Globus pallidus (tissue), 1 donor: ENCODE measurements at regions not wholly inside any gene's neighbourhood (a gene's known extent, or its start where the extent isn't known, plus 50 kb on each side); places are given as distances from the start of the nearest gene placed in this dataset.
"Not testable (repeated sequence)": the region's sequence is repeated elsewhere in the genome, so short reads cannot be mapped to it uniquely, and the experiment has no call there.

Source experiments
- DNase-seq: peaks from one replicate; pipeline ENCODE4 v3.0.0-alpha.2; 2015; ENCODE audit warnings: low spot score

GRCh38 chr1:198411240-198411639 is 129.2 kb downstream of the ATP6V1G3 start:
- DNase-seq, result no peak

GRCh38 chr1:198408716-198409115 is 131.8 kb downstream of the ATP6V1G3 start:
- DNase-seq, result no peak

- not testable (repeated sequence) for DNase-seq
Measured at GRCh38 chr1:198404632-198405031, 135.8 kb downstream of the ATP6V1G3 start.

- no peak for DNase-seq
Measured at GRCh38 chr1:198400063-198400462, 140.4 kb downstream of the ATP6V1G3 start.

GRCh38 chr1:198399452-198399851 is 141.0 kb downstream of the ATP6V1G3 start:
- DNase-seq, result no peak

GRCh38 chr1:198397208-198397808 is 143.2 kb downstream of the ATP6V1G3 start:
- no peak for DNase-seq

- DNase-seq, result no peak
Measured at GRCh38 chr1:198391393-198392020, 149.0 kb downstream of the ATP6V1G3 start.

- no peak for DNase-seq
Measured at GRCh38 chr1:198387587-198387986, 152.9 kb downstream of the ATP6V1G3 start.

- no peak for DNase-seq
Measured at GRCh38 chr1:198380275-198380674, 160.2 kb downstream of the ATP6V1G3 start.

- DNase-seq, result no peak
Measured at GRCh38 chr1:198377702-198378101, 162.8 kb downstream of the ATP6V1G3 start.

- no peak for DNase-seq
Measured at GRCh38 chr1:198374288-198374687, 166.2 kb downstream of the ATP6V1G3 start.

- DNase-seq, result no peak
Measured at GRCh38 chr1:198373376-198373775, 167.1 kb downstream of the ATP6V1G3 start.
